GM10266 (cell line): ENCODE measurements at regions not wholly inside any gene's neighbourhood (a gene's known extent, or its start where the extent isn't known, plus 50 kb on each side); places are given as distances from the start of the nearest gene placed in this dataset.

ENCODE experiments used
- DNase-seq: peaks from one replicate; pipeline ENCODE4 v3.0.0; 2012; ENCODE audit errors: extremely low spot score
- TF ChIP-seq, protein P1 (sequence below): IDR thresholded peaks from 2 replicates; pipeline ENCODE4 v1.5.1; 2012; ENCODE audit warnings: mild to moderate bottlenecking, low read depth; ENCODE audit not compliant: control insufficient read depth, insufficient read depth; ENCODE audit errors: missing control alignments

DNA sequence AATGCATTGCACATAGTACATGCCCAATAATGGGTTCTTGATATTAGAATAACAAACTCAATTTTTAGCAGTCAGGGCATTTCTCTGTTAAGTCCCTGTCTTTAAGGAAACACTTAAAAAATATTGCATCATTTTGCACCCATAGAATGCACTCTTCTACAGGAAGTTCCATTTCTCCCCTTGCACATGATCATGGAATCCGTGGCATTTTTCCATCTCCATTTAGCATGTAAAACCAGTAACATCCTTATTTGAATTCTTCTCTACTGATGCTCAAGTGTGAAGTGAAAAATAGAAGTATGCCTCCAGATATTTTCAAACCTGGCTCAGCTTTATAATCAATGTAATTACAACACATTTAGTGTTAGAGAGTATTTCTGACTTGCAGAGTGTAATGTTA, 192.8 kb downstream of the RWDD3 start:
- TF ChIP-seq, protein P1, sequence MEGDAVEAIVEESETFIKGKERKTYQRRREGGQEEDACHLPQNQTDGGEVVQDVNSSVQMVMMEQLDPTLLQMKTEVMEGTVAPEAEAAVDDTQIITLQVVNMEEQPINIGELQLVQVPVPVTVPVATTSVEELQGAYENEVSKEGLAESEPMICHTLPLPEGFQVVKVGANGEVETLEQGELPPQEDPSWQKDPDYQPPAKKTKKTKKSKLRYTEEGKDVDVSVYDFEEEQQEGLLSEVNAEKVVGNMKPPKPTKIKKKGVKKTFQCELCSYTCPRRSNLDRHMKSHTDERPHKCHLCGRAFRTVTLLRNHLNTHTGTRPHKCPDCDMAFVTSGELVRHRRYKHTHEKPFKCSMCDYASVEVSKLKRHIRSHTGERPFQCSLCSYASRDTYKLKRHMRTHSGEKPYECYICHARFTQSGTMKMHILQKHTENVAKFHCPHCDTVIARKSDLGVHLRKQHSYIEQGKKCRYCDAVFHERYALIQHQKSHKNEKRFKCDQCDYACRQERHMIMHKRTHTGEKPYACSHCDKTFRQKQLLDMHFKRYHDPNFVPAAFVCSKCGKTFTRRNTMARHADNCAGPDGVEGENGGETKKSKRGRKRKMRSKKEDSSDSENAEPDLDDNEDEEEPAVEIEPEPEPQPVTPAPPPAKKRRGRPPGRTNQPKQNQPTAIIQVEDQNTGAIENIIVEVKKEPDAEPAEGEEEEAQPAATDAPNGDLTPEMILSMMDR, result no peak
- DNase-seq, result no peak

DNA sequence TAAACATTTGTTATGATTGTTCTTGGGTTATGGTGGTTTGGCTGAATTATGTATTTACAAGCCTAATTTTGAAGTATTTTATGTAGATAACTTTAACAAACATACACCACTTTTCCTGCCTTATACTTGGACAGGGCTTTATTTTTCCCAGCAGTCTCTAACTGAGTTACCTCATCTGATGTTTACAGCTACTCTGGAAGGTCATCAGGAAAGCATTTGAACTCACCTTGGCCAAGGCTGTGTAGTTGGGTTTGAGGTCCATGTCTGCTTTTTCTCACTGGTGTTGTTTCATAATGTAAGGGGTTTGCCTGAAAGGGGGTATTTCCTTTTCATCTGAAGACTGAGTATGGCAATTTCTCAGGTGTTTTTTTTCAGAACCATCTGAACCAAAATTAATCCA, 193.5 kb downstream of the RWDD3 start:
- TF ChIP-seq, protein P1, result no peak
- no peak for DNase-seq

DNA sequence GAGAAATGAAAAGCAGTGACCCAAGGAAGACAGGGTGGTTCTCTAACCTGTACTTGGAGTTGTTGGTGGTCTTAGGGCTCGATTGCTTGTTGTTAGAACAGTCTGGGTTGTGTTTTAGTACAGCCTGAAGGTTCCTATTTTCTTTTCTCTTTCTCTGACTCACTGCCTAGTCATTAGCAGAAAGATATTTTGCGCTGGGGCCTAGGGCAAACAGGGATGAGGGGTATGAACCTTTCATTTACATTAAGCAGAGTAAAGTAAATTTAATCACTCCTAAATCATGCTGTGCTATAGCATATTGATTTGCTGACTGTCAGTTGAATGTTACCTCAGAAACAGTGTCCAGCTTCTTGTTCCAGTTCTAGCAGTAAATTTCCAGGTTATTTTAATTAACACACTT, 197.2 kb downstream of the RWDD3 start:
- DNase-seq, result no peak
- TF ChIP-seq, protein P1, result no peak

DNA sequence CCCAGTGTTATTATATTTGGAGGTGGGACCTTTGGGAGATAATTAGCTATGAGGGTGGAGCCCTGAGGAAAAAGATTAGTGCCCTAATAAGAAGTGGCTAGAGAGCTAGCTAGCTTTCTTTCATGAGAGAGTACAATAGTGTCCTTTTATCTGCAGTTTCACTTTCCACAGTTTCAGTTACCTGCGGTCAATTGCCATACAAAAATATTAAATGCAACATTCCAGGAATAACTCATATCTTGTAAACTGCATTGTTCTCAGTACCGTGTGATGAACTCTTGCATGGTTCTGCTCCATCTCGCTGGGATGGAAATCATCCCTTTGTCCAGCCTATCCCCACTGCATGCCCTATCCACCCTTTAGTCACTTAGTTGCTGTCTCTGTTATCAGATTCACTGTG, 201.6 kb downstream of the RWDD3 start:
- TF ChIP-seq, protein P1, result no peak
- DNase-seq, result no peak

DNA sequence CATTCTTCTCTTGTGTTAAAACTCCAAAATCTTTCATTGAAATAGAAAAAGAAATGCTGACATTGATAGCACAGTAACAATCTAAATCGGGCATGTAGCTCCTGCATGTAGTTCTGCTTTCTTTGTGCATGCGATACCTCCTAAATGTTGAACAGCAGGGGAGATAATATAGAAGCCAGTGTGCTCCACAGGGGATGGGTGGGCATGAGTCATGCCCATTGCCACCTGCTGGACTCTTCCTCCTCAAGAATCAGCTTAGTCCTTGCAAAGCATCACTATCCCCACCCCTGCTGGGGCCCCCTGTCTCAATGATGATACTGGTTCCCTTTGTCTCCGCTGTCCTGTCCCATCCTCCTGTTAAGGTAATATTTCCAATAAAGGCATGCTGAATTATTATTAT, 203.0 kb downstream of the RWDD3 start:
- TF ChIP-seq, protein P1, result no peak

DNA sequence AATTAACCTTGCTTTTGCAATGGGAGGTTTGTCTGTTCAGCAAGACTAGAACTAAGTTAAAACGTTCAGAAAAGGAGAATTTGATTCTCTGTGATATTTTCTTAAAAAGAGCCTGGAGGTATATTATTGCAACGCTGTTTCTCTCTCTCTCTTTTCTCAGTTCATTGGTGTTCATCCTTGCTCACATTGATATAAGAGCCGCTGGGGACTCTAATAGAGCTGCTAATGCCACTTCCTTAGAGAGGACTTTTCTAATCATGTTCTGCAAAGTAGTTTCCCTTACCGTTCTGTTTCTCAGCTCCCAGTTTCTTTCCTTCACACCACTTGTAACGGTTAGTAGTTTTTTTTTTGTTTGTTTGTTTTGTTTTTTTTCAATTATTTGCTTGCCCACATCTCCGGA, 203.8 kb downstream of the RWDD3 start:
- TF ChIP-seq, protein P1, result no peak
- no peak for DNase-seq

More for the DNA sequence above, 203.0 kb downstream of the RWDD3 start:
- DNase-seq, result no peak

DNA sequence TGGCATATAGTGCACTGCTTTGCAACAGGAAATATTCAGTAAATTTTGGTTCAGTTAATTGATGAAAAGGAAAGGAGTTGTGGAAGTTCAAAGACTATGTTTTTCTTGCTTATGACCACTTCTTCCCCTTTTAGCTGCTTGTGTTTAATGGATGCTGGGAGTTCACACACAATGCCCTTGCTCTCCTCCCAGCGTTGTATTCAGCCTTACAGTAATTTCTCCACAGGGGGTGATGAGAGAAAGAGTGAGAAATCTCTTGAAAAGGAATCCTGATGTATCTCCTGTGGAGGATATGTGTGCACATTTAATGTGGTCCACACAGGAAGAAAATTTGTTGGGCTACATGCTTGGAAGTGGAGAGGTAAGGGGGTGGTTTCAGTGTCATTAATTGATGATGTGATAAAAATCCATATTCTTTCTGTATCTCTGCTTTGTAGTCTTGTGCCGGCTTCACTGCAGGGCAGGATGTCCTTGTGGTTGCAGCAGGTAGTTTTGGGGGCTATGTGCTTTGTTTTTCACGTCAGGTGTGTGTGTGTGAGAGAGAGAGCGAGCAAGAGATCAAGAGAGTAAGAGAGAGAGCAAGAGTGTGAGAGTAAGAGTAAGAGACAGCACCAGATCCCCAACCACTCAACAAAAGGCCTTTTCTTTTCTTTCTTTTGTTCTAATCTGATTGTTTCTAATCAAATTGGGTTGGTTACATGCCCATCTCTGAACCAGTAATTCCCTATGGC, 204.4 kb downstream of the RWDD3 start:
- TF ChIP-seq, protein P1, result no peak
- no peak for DNase-seq
